ENCODE measurements at regions not wholly inside any gene's neighbourhood (a gene's known extent, or its start where the extent isn't known, plus 50 kb on each side); places are given as distances from the start of the nearest gene placed in this dataset.

DNA sequence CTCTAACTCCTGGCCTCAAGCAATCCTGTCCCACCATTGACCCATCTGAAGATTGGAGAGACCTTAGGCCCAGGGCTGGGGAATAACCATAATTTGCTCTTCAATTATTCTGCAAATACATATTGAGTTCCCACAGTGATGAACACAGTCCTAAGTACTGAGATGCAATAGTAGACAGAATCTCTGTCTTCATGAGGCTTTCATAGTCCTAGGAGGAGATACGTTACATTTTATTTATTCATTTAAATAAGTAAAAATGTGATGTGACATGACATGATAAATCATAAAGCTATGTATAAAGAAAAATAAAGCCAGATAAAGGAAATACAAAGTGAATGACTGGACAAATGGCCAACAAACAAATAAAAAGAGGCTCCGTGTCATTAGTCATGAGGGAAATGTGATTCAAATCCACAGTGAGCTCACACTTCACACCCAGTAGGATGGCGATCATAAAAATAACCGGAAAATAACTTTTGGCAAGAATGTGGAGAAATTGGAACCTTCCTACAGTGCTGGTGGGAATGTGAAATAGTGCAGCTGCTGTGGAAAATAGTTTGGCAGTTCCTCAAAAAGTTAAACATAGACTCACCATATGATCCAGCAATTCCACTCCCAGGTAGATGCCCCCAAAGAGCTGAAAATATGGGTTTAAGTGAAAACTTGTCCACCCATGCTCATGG is 52.1 kb upstream of the JCAD start:
- Mint-ChIP-seq H3K9me3 (ENCODE audit: low read depth) (no peaks in the 10 kb centered on the region), H3K36me3 (ENCODE audit: insufficient read depth) (no peaks in the 10 kb centered on the region), H3K27me3 (peaks cover 9% of the 10 kb centered on the region), H3K4me3 (ENCODE audit: low read depth) (no peak overlapping the region), H3K27ac (no peak overlapping the region), H3K4me1 (ENCODE audit: low read depth) (peaks cover 12% of the 10 kb centered on the region)
- TF ChIP-seq, protein P1, sequence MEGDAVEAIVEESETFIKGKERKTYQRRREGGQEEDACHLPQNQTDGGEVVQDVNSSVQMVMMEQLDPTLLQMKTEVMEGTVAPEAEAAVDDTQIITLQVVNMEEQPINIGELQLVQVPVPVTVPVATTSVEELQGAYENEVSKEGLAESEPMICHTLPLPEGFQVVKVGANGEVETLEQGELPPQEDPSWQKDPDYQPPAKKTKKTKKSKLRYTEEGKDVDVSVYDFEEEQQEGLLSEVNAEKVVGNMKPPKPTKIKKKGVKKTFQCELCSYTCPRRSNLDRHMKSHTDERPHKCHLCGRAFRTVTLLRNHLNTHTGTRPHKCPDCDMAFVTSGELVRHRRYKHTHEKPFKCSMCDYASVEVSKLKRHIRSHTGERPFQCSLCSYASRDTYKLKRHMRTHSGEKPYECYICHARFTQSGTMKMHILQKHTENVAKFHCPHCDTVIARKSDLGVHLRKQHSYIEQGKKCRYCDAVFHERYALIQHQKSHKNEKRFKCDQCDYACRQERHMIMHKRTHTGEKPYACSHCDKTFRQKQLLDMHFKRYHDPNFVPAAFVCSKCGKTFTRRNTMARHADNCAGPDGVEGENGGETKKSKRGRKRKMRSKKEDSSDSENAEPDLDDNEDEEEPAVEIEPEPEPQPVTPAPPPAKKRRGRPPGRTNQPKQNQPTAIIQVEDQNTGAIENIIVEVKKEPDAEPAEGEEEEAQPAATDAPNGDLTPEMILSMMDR (IDR thresholded peaks at IDR 0.05; ENCODE audit: unreplicated experiment): no peak
- no peak for DNase-seq (ENCODE audit: low spot score, unreplicated experiment)
